ENCODE measurements at regions not wholly inside any gene's neighbourhood (a gene's known extent, or its start where the extent isn't known, plus 50 kb on each side); places are given as distances from the start of the nearest gene placed in this dataset.

DNA sequence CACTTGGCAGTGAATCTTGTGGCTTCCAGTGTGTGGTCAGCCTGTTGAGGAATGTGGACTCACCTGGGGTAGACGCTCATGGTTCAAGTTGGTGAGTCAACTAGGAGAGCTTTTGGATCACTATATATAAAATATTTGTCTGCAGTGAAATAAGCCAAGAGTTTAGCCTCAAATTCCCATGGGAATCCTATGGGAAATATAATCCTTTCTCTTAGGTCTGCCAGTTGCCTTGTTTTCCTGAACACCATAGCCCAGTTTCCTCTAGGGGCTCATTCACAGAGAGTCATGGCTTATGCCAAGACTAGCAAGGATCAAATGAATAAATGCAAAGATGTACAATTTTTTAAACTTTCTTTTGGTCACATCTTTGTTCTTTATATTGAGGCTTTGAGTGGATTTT lies 100.1 kb upstream of the NPHP3 start:
- TF ChIP-seq, protein P1, sequence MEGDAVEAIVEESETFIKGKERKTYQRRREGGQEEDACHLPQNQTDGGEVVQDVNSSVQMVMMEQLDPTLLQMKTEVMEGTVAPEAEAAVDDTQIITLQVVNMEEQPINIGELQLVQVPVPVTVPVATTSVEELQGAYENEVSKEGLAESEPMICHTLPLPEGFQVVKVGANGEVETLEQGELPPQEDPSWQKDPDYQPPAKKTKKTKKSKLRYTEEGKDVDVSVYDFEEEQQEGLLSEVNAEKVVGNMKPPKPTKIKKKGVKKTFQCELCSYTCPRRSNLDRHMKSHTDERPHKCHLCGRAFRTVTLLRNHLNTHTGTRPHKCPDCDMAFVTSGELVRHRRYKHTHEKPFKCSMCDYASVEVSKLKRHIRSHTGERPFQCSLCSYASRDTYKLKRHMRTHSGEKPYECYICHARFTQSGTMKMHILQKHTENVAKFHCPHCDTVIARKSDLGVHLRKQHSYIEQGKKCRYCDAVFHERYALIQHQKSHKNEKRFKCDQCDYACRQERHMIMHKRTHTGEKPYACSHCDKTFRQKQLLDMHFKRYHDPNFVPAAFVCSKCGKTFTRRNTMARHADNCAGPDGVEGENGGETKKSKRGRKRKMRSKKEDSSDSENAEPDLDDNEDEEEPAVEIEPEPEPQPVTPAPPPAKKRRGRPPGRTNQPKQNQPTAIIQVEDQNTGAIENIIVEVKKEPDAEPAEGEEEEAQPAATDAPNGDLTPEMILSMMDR (IDR thresholded peaks at IDR 0.05): no peak
- no peak for TF ChIP-seq POLR2A (IDR thresholded peaks at IDR 0.05)
